ENCODE measurements at regions not wholly inside any gene's neighbourhood (a gene's known extent, or its start where the extent isn't known, plus 50 kb on each side); places are given as distances from the start of the nearest gene placed in this dataset.

DNA sequence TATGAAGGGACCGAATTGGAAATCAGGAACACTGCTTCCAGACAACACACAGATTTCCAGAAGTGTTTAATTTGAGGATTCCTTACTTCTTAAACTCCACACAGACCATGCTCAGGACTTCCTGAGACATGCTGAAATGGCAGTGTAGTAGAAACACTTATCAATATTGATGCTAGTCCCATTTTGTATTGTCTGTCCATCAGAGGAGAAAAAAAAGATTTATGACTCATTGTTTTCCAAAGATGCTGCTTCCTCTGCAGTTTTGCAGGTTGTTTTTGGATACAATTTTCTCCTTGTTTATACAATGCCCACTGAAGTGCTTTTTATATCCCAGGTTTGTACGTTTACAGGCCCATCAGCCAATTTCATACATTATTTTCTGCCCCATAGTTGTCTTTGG, 68.3 kb upstream of the TANC2 start:
- Histone ChIP-seq H3K27me3 (ENCODE audit: insufficient read depth, low read length) (no peaks in the 10 kb centered on the region), H3K36me3 (ENCODE audit: insufficient read depth, low read depth, low read length) (no peaks in the 10 kb centered on the region)

DNA sequence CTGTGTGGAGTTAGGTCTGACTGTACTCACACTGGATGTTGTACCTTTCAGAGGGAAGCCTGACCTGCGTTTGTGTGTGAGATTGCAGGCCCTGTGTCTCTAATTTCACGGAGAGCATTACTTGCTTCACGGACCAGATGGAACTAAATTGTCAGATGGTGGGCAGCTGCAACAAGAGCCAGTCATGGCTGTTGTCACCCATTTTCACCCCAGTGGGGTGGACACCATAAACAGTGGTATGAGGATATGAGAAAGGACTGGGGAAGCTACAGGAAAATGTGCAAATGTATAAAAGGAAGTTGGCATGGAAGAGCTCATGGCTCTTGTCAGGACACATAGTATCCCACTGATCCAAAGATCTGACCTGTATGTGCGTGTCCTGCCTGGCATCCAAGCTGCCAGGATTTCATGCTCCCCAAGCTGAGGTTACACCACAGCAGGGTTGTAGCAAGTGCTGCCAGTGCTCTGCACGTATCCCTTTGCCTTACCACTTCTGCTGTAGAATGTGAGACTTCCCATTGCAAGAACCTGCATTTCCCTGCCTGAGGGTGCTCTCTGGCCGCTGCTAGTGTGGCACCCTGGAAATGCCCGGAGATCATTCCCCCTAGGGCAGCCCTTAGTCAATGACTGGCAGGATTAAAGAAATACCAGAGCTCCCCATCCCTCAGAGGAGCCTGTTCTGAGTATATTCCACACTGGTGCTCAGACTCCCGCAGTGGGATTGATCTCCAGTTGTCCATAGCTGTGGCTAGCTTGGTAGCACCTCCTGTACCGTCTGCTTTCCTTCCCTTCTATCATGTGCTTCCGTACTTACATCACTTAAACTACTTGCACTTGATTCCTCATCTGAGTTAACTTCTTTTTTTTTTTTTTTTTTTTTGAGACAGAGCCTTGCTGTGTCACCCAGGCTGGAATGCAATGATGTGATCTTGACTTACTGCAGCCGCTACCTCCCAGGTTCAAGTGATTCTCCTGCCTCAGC, 70.4 kb upstream of the TANC2 start:
- H3K27me3 ChIP-seq (ENCODE audit: insufficient read depth, low read length) = no peaks in the 10 kb centered on the region
- H3K27ac ChIP-seq (ENCODE audit: low read length) = no peak overlapping the region
- no peaks in the 10 kb centered on the region for H3K36me3 ChIP-seq (ENCODE audit: insufficient read depth, low read depth, low read length)
- H3K4me3 ChIP-seq (ENCODE audit: low read length) = no peak overlapping the region
- H3K4me1 ChIP-seq (ENCODE audit: insufficient read depth, low read length) = peaks cover 14% of the 10 kb centered on the region
- H3K9me3 ChIP-seq (ENCODE audit: insufficient read depth, low read depth, low read length) = no peaks in the 10 kb centered on the region
- H3K9ac ChIP-seq (ENCODE audit: low read depth, low read length) = no peak overlapping the region

More for the DNA sequence above, 68.3 kb upstream of the TANC2 start:
- Histone ChIP-seq H3K9me3 (ENCODE audit: insufficient read depth, low read depth, low read length) (no peaks in the 10 kb centered on the region), H3K9ac (ENCODE audit: low read depth, low read length) (no peak overlapping the region), H3K27ac (ENCODE audit: low read length) (no peak overlapping the region), H3K4me3 (ENCODE audit: low read length) (no peak overlapping the region), H3K4me1 (ENCODE audit: insufficient read depth, low read length) (peaks cover 3% of the 10 kb centered on the region)

DNA sequence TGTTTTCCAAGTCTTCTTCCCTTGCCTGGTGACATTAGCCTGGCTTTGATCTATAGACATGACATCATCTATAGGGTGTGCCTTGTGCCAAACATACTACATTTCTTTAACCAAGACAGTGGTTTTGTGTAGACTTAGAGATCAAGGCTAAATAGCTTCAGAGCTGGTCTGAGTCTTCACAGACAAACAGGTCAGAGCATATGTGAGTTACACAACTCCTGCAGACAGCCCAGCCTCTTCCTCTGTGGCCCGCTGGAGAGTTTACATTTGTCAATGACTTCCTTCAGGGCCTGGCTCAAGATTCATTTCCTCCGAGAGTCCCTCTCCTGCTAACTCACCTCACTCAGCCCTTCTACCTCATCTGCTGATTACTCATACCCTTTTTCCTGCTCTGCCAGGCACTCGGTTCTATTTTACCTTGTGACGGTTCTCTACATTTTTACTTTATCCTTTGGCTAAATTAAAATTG, 73.1 kb upstream of the TANC2 start:
- Histone ChIP-seq H3K9me3 (ENCODE audit: insufficient read depth, low read depth, low read length) (no peaks in the 10 kb centered on the region), H3K27me3 (ENCODE audit: insufficient read depth, low read length) (no peaks in the 10 kb centered on the region), H3K9ac (ENCODE audit: low read depth, low read length) (no peak overlapping the region; the same call in 1 of the 2 replicates), H3K27ac (ENCODE audit: low read length) (no peak overlapping the region), H3K4me3 (ENCODE audit: low read length) (no peak overlapping the region), H3K4me1 (ENCODE audit: insufficient read depth, low read length) (peaks cover 14% of the 10 kb centered on the region), H3K36me3 (ENCODE audit: insufficient read depth, low read depth, low read length) (no peaks in the 10 kb centered on the region)

DNA sequence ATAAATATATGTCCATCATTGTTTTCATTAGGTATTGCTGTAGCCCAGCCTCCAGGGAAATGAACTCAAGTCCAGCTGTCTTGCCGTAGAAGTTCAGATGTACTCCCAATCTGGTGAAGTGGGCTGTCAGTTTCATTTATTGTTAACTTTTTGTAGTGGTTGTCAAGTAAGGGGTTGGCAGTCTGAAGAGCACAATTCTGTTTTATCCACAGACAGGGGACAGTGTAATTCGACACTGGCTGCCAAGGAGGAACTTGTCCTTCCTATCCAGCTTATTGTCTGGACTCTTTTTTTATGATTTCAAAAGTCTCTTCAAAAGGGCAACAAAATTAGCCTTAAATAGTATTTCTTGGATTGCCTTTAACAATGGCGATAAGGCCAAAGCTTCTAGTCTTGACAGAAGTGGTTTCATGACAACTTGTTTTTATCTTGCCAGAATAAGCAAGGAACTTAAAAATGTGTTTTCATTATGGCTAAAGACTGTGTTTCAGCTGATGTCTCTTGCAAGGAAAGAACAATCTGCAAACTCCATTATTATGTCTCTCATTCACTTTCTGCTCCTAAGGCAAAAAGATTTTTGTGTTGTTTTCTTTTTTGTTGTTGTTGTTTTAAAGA, 73.9 kb upstream of the TANC2 start:
- H3K27ac ChIP-seq (ENCODE audit: low read length) = no peak overlapping the region
- H3K4me1 ChIP-seq (ENCODE audit: insufficient read depth, low read length) = peaks cover 14% of the 10 kb centered on the region
- H3K36me3 ChIP-seq (ENCODE audit: insufficient read depth, low read depth, low read length) = no peaks in the 10 kb centered on the region
- H3K27me3 ChIP-seq (ENCODE audit: insufficient read depth, low read length) = no peaks in the 10 kb centered on the region
- no peak overlapping the region for H3K9ac ChIP-seq (ENCODE audit: low read depth, low read length)
- no peaks in the 10 kb centered on the region for H3K9me3 ChIP-seq (ENCODE audit: insufficient read depth, low read depth, low read length)
- no peak overlapping the region for H3K4me3 ChIP-seq (ENCODE audit: low read length)

DNA sequence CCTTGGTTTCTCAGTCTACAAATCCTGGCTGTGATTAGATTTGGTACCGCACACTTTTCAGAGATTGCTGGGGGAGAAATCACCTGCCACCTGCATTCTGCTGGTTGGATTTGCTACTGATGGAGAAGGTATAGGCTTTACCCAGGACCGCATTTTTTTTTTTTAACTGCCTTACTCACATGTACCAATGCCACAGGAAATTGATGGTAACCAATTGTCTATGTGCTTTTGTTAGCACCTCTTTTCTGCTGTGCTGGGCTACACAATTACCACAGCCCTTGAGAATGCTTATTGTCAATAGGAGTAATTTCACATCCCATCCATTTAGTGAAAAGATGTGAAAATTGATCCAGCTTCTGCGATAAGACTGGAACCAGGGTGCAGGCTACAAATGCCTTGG, 74.4 kb upstream of the TANC2 start:
- Histone ChIP-seq H3K9me3 (ENCODE audit: insufficient read depth, low read depth, low read length) (no peaks in the 10 kb centered on the region), H3K9ac (ENCODE audit: low read depth, low read length) (no peak overlapping the region), H3K27ac (ENCODE audit: low read length) (no peak overlapping the region), H3K27me3 (ENCODE audit: insufficient read depth, low read length) (no peaks in the 10 kb centered on the region), H3K36me3 (ENCODE audit: insufficient read depth, low read depth, low read length) (no peaks in the 10 kb centered on the region), H3K4me1 (ENCODE audit: insufficient read depth, low read length) (peaks cover 14% of the 10 kb centered on the region), H3K4me3 (ENCODE audit: low read length) (no peak overlapping the region)

DNA sequence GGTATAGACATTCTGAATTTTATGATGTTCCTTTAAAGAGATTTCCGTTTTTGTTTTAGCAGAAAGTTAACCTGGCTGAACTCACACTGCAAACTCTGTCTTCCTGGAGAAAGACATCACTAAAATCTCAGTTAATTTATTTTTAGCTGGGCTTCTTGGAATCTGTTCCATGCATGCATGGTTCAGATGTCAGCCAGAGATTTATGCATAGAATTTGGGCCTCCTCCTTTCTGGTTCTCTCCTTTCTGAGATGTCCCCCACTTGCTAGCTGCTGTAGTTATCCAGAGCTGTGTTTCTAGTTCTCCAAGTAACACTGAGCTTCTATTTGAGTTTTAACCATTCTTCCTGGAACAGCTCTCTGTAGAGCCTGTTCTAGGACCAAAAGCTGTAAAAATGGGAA, 77.3 kb upstream of the TANC2 start:
- Histone ChIP-seq H3K9me3 (ENCODE audit: insufficient read depth, low read depth, low read length) (no peaks in the 10 kb centered on the region), H3K27me3 (ENCODE audit: insufficient read depth, low read length) (no peaks in the 10 kb centered on the region), H3K36me3 (ENCODE audit: insufficient read depth, low read depth, low read length) (no peaks in the 10 kb centered on the region), H3K9ac (ENCODE audit: low read depth, low read length) (no peak overlapping the region), H3K27ac (ENCODE audit: low read length) (no peak overlapping the region), H3K4me1 (ENCODE audit: insufficient read depth, low read length) (peaks cover 14% of the 10 kb centered on the region), H3K4me3 (ENCODE audit: low read length) (no peak overlapping the region)

DNA sequence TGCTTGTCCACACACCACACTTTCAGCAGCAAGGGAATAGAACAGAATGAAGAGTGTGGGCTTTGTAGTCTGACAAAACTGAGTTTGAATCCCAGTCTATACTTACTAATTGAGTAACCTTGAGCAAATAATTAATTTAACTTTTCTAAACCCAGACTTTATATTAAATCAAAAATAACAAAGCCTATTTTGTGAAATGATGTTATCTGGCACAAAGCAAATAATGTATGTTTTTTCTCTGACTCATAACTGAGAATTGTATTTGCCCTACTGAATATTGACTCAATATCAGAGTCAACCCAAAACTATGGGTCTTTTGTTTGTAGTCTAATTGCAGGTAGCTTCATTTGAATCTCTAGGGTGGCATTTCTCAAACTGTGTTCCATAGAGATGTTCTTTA, 77.9 kb upstream of the TANC2 start:
- Histone ChIP-seq H3K9ac (ENCODE audit: low read depth, low read length) (no peak overlapping the region), H3K27ac (ENCODE audit: low read length) (no peak overlapping the region)

DNA sequence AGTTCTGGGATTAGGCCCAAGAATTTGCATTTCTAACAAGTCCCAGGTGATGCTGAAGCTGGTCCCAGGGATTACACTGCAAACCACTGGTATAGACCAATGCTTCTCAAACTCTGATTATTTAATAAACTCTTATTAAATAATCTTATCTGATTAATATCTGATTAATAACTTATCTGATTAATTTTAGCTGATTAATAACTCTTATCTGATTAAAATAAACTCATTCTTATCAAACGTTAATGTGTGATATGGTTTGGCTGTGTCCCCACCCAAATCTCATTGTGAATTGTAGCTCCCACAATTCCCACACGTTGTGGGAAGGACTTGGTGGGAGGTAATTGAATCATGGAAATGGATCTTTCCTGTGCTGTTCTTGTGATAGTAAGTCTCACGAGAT, 78.6 kb upstream of the TANC2 start:
- H3K27ac ChIP-seq (ENCODE audit: low read length) = no peak overlapping the region
- H3K4me1 ChIP-seq (ENCODE audit: insufficient read depth, low read length) = peaks cover 9% of the 10 kb centered on the region
- no peaks in the 10 kb centered on the region for H3K27me3 ChIP-seq (ENCODE audit: insufficient read depth, low read length)
- H3K9me3 ChIP-seq (ENCODE audit: insufficient read depth, low read depth, low read length) = no peaks in the 10 kb centered on the region
- H3K9ac ChIP-seq (ENCODE audit: low read depth, low read length) = no peak overlapping the region
- H3K36me3 ChIP-seq (ENCODE audit: insufficient read depth, low read depth, low read length) = no peaks in the 10 kb centered on the region
- no peak overlapping the region for H3K4me3 ChIP-seq (ENCODE audit: low read length)

More for the DNA sequence above, 77.9 kb upstream of the TANC2 start:
- Histone ChIP-seq H3K4me3 (ENCODE audit: low read length) (no peak overlapping the region), H3K4me1 (ENCODE audit: insufficient read depth, low read length) (peaks cover 14% of the 10 kb centered on the region), H3K9me3 (ENCODE audit: insufficient read depth, low read depth, low read length) (no peaks in the 10 kb centered on the region), H3K27me3 (ENCODE audit: insufficient read depth, low read length) (no peaks in the 10 kb centered on the region), H3K36me3 (ENCODE audit: insufficient read depth, low read depth, low read length) (no peaks in the 10 kb centered on the region)

DNA sequence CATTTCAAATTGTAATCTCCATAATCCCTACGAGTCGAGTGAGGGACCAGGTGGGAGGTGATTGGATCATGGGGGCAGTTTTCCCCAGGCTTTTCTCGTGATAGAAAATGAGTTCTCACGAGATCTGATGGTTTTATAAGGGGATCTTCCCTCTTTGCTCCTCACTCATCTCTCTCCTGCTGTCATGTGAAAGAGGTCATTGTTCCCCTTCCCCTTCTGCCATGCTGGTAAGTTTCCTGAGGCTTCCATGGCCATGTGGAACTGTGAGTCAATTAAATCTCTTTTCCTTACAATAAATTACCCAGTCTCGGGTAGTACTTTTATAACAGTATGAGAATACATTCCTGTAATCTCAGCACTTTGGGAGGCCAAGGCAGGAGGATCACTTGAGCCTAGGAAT, 76.7 kb upstream of the MARCHF10 start:
- Histone ChIP-seq H3K9me3 (ENCODE audit: insufficient read depth, low read depth, low read length) (no peaks in the 10 kb centered on the region), H3K36me3 (ENCODE audit: insufficient read depth, low read depth, low read length) (no peaks in the 10 kb centered on the region), H3K9ac (ENCODE audit: low read depth, low read length) (no peak overlapping the region), H3K27me3 (ENCODE audit: insufficient read depth, low read length) (no peaks in the 10 kb centered on the region), H3K4me3 (ENCODE audit: low read length) (no peak overlapping the region), H3K27ac (ENCODE audit: low read length) (no peak overlapping the region), H3K4me1 (ENCODE audit: insufficient read depth, low read length) (no peaks in the 10 kb centered on the region)

DNA sequence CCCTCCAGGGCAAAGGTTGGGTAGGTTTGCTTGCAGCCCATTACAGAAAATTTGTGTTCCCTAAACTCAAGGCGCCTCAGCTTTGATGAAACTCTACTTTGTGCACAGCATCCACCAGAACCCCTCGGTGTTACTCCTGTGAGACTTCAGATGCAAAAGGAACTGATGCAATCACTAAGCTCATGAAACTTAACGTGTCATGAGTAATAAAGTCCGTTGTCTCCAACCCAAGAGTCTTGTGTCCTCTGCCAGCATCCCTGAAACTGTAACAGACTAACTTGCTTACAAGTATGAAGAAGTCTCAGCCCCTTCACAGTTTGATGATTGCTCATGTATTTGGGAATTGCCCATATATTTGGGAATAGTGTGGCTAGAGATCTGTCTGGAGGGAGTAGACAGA, 74.8 kb upstream of the MARCHF10 start:
- no peak overlapping the region for H3K27ac ChIP-seq (ENCODE audit: low read length)
- no peaks in the 10 kb centered on the region for H3K9me3 ChIP-seq (ENCODE audit: insufficient read depth, low read depth, low read length)
- no peaks in the 10 kb centered on the region for H3K36me3 ChIP-seq (ENCODE audit: insufficient read depth, low read depth, low read length)
- H3K9ac ChIP-seq (ENCODE audit: low read depth, low read length) = no peak overlapping the region
- H3K27me3 ChIP-seq (ENCODE audit: insufficient read depth, low read length) = no peaks in the 10 kb centered on the region
- H3K4me3 ChIP-seq (ENCODE audit: low read length) = no peak overlapping the region
- H3K4me1 ChIP-seq (ENCODE audit: insufficient read depth, low read length) = no peaks in the 10 kb centered on the region

DNA sequence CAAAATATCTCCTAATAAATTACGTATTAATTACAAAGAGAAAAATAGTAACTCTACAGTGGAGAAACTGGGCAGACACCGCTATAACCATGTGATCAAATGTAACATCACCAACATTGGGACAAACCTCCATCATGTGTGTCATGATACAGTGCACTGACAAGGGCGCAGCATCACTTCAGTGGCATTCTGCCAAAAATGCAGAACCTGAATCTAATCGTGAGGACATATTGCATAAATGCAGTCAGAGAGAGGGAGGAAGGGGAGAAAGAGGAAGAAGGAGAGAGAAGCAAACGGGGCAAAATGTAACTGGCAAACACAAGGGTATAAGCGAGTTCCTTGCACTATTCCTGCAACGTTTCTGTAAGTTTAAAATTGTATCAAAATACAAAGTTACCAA, 74.2 kb upstream of the MARCHF10 start:
- no peaks in the 10 kb centered on the region for H3K9me3 ChIP-seq (ENCODE audit: insufficient read depth, low read depth, low read length)
- no peak overlapping the region for H3K4me3 ChIP-seq (ENCODE audit: low read length)
- H3K27me3 ChIP-seq (ENCODE audit: insufficient read depth, low read length) = no peaks in the 10 kb centered on the region
- no peaks in the 10 kb centered on the region for H3K36me3 ChIP-seq (ENCODE audit: insufficient read depth, low read depth, low read length)
- no peak overlapping the region for H3K27ac ChIP-seq (ENCODE audit: low read length)
- no peak overlapping the region for H3K9ac ChIP-seq (ENCODE audit: low read depth, low read length)
- no peaks in the 10 kb centered on the region for H3K4me1 ChIP-seq (ENCODE audit: insufficient read depth, low read length)

DNA sequence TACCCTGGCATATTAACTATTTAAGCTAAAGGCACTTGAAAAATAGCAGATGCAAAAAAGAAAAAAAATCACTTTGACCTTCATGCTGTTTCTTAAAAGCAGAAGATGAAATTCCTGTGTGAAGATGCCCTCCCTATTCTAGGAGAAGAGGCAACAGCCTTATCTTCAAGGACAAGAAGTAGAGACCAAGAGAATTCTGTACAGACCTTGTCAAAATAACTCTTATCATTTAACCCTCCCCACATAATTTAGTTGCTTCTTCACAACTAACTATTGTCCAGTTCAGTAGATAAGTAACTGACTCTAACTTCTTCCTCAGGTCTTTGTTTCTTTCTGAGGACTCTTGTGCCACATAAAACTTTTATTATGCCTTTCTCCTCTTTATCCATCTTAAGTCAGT, 72.0 kb upstream of the MARCHF10 start:
- Histone ChIP-seq H3K27me3 (ENCODE audit: insufficient read depth, low read length) (no peaks in the 10 kb centered on the region), H3K27ac (ENCODE audit: low read length) (no peak overlapping the region)

More for the DNA sequence above, 72.0 kb upstream of the MARCHF10 start:
- Histone ChIP-seq H3K9ac (ENCODE audit: low read depth, low read length) (no peak overlapping the region), H3K4me1 (ENCODE audit: insufficient read depth, low read length) (no peaks in the 10 kb centered on the region), H3K4me3 (ENCODE audit: low read length) (no peak overlapping the region), H3K36me3 (ENCODE audit: insufficient read depth, low read depth, low read length) (no peaks in the 10 kb centered on the region), H3K9me3 (ENCODE audit: insufficient read depth, low read depth, low read length) (no peaks in the 10 kb centered on the region)

Data from iPS-20b (cell line).